ENCODE measurements at regions not wholly inside any gene's neighbourhood (a gene's known extent, or its start where the extent isn't known, plus 50 kb on each side); places are given as distances from the start of the nearest gene placed in this dataset.

GRCh38 chrX:13208281-13208935, 111.4 kb downstream of the ATXN3L start:
- no peak overlapping the region for H3K4me3 ChIP-seq
- H3K27me3 ChIP-seq: no peaks in the 10 kb centered on the region
- H3K4me1 ChIP-seq: peaks cover 0 to 12% (median 6%) of the 10 kb centered on the region in 4 donors
- no peaks in the 10 kb centered on the region for H3K36me3 ChIP-seq
- TF ChIP-seq POLR2A (IDR thresholded peaks at IDR 0.05): no peak
- TF ChIP-seq CTCF (IDR thresholded peaks at IDR 0.05): no peak
- no peak for TF ChIP-seq EP300 (IDR thresholded peaks at IDR 0.05)
- no peak for TF ChIP-seq POLR2AphosphoS5 (IDR thresholded peaks at IDR 0.05)
- intact Hi-C loops (cut with DNase I): no loop called here
- WGBS, 2 donors: 92 to 95% methylated on average over 3 of the region's 3 CpGs
- no peak overlapping the region for H3K27ac ChIP-seq
- no peaks in the 10 kb centered on the region for H3K9me3 ChIP-seq
- DNase-seq: no peak

- H3K27ac ChIP-seq: no peak overlapping the region
- intact Hi-C loops (cut with DNase I): no loop called here
- H3K4me1 ChIP-seq: no peaks in the 10 kb centered on the region
- H3K9me3 ChIP-seq: no peaks in the 10 kb centered on the region
- no peaks in the 10 kb centered on the region for H3K27me3 ChIP-seq
- TF ChIP-seq EP300 (IDR thresholded peaks at IDR 0.05): no peak
- no peak for TF ChIP-seq CTCF (IDR thresholded peaks at IDR 0.05)
- TF ChIP-seq POLR2A (IDR thresholded peaks at IDR 0.05): no peak
- no peak for TF ChIP-seq POLR2AphosphoS5 (IDR thresholded peaks at IDR 0.05)
- no peaks in the 10 kb centered on the region for H3K36me3 ChIP-seq
- DNase-seq: no peak
- H3K4me3 ChIP-seq: no peak overlapping the region
- WGBS, 2 donors: 86 to 93% methylated on average over 5 of the region's 5 CpGs
These were observed 116.6 kb downstream of the ATXN3L start for GRCh38 chrX:13203271-13203670.

GRCh38 chrX:13201605-13202219, 118.1 kb downstream of the ATXN3L start:
- intact Hi-C loops (cut with DNase I): no loop called here
- Histone ChIP-seq H3K4me3 (no peak overlapping the region), H3K4me1 (no peaks in the 10 kb centered on the region), H3K27me3 (no peaks in the 10 kb centered on the region), H3K27ac (no peak overlapping the region), H3K36me3 (no peaks in the 10 kb centered on the region), H3K9me3 (no peaks in the 10 kb centered on the region)
- 93 to 96% methylated on average over 14 of the region's 14 CpGs for WGBS, 2 donors
- no peak for DNase-seq
- TF ChIP-seq POLR2AphosphoS5 (IDR thresholded peaks at IDR 0.05): no peak
- no peak for TF ChIP-seq EP300 (IDR thresholded peaks at IDR 0.05)
- no peak for TF ChIP-seq POLR2A (IDR thresholded peaks at IDR 0.05)
- no peak for TF ChIP-seq CTCF (IDR thresholded peaks at IDR 0.05)

GRCh38 chrX:13200398-13200797, 119.5 kb downstream of the ATXN3L start:
- 92 to 94% methylated on average over 2 of the region's 2 CpGs for WGBS, 2 donors
- no peaks in the 10 kb centered on the region for H3K36me3 ChIP-seq
- no peaks in the 10 kb centered on the region for H3K27me3 ChIP-seq
- intact Hi-C loops (cut with DNase I): no loop called here
- H3K4me3 ChIP-seq: no peak overlapping the region
- no peak for DNase-seq
- TF ChIP-seq POLR2A (IDR thresholded peaks at IDR 0.05) (no peak), POLR2AphosphoS5 (IDR thresholded peaks at IDR 0.05) (no peak), CTCF (IDR thresholded peaks at IDR 0.05) (no peak), EP300 (IDR thresholded peaks at IDR 0.05) (no peak)
- no peaks in the 10 kb centered on the region for H3K9me3 ChIP-seq
- no peaks in the 10 kb centered on the region for H3K4me1 ChIP-seq
- H3K27ac ChIP-seq: no peak overlapping the region

- H3K27me3 ChIP-seq: no peaks in the 10 kb centered on the region
- H3K36me3 ChIP-seq: no peaks in the 10 kb centered on the region
- TF ChIP-seq CTCF (IDR thresholded peaks at IDR 0.05): no peak
- no peak for TF ChIP-seq POLR2AphosphoS5 (IDR thresholded peaks at IDR 0.05)
- no peak for TF ChIP-seq POLR2A (IDR thresholded peaks at IDR 0.05)
- no peak for TF ChIP-seq EP300 (IDR thresholded peaks at IDR 0.05)
- intact Hi-C loops (cut with DNase I): no loop called here
- no peak overlapping the region for H3K4me3 ChIP-seq
- WGBS, 2 donors: 88 to 94% methylated on average over 3 of the region's 3 CpGs
- H3K27ac ChIP-seq: no peak overlapping the region
- H3K4me1 ChIP-seq: no peaks in the 10 kb centered on the region
- DNase-seq: no peak
- H3K9me3 ChIP-seq: no peaks in the 10 kb centered on the region
These were observed 121.1 kb downstream of the ATXN3L start for GRCh38 chrX:13198762-13199064.
